Thoracic aorta (tissue), 2 donors: ENCODE measurements at regions not wholly inside any gene's neighbourhood (a gene's known extent, or its start where the extent isn't known, plus 50 kb on each side); places are given as distances from the start of the nearest gene placed in this dataset.

Experiments used
- ATAC-seq: fragments of 150-250 bp; one replicate; pipeline ENCODE4 v1.8.0; 2017; ENCODE audit warnings: low read depth; ENCODE audit not compliant: insufficient number of reproducible peaks, low FRiP score
- DNase-seq: peaks from one replicate; pipeline ENCODE4 v3.0.0-alpha.2; 2020; ENCODE audit warnings: low spot score
- H3K27ac ChIP-seq, 2 donors: fragments of 200-600 bp; sonication (generic); 1 replicate in 1 of 2; 2 replicates in 1 of 2; pipeline ENCODE4 v1.5.1; 2016; ENCODE audit warnings: mild to moderate bottlenecking in 2 of 2, moderate library complexity in 2 of 2
- H3K27me3 ChIP-seq: fragments of 200-600 bp; sonication (generic); replicated peaks from 2 replicates; pipeline ENCODE4 v1.6.0; 2016; ENCODE audit warnings: mild to moderate bottlenecking; ENCODE audit not compliant: insufficient read depth
- H3K36me3 ChIP-seq: fragments of 200-600 bp; sonication (generic); one replicate; pipeline ENCODE4 v1.5.1; 2016
- H3K4me1 ChIP-seq, 2 donors: fragments of 200-600 bp; sonication (generic); 1 replicate in 1 of 2; 2 replicates in 1 of 2; pipeline versions ENCODE4 v1.5.1 to v1.6.0; 2016; ENCODE audit warnings: low read depth in 2 of 2, mild to moderate bottlenecking in 1 of 2; ENCODE audit not compliant: control insufficient read depth in 1 of 2
- H3K4me3 ChIP-seq: fragments of 200-600 bp; sonication (generic); 2 replicates; pipeline ENCODE4 v1.5.1; 2016; ENCODE audit warnings: mild to moderate bottlenecking
- H3K9me3 ChIP-seq: fragments of 200-600 bp; sonication (generic); 2 replicates; pipeline ENCODE4 v1.5.1; 2016
- TF ChIP-seq, protein P1 (sequence below): fragments of 200-600 bp; sonication (generic); IDR thresholded peaks from one replicate; pipeline ENCODE4 v1.5.1; 2019; ENCODE audit warnings: antibody characterized with exemption

DNA sequence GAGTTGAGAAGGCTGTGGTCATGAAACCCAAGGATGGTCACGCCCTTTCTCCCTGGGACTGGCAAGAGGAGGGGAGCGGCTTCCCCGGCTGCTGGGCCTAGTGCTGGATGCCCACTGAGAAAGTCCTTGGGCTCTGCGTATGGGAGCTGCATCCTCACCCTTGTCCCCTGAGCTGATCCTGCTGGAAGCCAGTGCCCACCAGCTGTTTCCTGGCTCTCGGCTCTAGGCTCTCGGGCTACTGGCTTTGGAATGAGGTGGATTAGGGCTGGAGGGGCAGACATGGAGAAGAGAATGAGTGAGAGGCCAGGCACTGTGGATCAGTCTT lies 149.3 kb upstream of the PPP1R26 start:
- no peak for ATAC-seq
- Histone ChIP-seq H3K27me3 (no peaks in the 10 kb centered on the region), H3K4me1 (no peaks in the 10 kb centered on the region), H3K36me3 (no peaks in the 10 kb centered on the region), H3K9me3 (no peaks in the 10 kb centered on the region), H3K4me3 (no peak overlapping the region), H3K27ac (no peak overlapping the region)
- TF ChIP-seq, protein P1, sequence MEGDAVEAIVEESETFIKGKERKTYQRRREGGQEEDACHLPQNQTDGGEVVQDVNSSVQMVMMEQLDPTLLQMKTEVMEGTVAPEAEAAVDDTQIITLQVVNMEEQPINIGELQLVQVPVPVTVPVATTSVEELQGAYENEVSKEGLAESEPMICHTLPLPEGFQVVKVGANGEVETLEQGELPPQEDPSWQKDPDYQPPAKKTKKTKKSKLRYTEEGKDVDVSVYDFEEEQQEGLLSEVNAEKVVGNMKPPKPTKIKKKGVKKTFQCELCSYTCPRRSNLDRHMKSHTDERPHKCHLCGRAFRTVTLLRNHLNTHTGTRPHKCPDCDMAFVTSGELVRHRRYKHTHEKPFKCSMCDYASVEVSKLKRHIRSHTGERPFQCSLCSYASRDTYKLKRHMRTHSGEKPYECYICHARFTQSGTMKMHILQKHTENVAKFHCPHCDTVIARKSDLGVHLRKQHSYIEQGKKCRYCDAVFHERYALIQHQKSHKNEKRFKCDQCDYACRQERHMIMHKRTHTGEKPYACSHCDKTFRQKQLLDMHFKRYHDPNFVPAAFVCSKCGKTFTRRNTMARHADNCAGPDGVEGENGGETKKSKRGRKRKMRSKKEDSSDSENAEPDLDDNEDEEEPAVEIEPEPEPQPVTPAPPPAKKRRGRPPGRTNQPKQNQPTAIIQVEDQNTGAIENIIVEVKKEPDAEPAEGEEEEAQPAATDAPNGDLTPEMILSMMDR = no peak
- DNase-seq = no peak

DNA sequence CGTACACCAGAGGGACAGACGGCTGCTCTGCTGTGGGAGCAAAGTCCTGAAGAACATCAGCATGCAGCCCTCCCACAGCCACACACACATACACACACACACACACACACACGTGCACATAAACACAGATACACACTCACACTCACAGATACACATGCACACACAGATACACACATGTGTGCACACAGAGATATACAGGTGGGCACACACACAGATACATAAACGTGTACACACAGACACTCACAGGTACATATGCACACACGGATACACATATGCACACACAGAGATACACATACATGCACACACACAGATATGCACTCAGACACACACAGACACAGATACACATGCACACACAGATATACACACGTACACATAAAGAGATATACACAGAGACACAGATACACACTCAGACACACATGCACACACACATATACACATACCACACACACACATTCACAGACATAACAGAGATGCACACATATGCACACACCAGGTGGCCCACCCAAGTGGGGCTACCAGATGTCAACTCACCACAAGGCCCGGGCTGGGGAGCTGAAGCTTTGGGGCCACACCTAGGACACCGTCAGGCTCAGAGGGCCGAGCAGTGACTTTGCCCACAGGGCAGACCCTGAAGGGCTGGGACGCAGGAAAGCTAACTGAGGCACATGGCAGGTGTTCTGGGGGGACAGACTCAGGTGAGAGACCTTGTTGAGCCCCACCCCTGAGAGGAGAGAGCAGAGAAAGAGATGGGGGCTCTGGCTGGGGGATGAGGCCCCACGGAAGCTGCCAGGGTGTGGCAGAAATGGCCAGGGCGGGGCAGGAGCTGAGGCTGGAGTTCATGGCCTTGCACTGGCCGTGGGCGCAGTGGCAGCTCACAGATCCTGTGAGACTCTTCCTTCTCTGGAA lies 148.6 kb upstream of the PPP1R26 start:
- TF ChIP-seq, protein P1 = no peak
- Histone ChIP-seq H3K4me1 (no peaks in the 10 kb centered on the region), H3K27ac (no peak overlapping the region), H3K9me3 (no peaks in the 10 kb centered on the region), H3K27me3 (no peaks in the 10 kb centered on the region), H3K4me3 (no peak overlapping the region), H3K36me3 (no peaks in the 10 kb centered on the region)
- ATAC-seq (no peak), DNase-seq (no peak)

DNA sequence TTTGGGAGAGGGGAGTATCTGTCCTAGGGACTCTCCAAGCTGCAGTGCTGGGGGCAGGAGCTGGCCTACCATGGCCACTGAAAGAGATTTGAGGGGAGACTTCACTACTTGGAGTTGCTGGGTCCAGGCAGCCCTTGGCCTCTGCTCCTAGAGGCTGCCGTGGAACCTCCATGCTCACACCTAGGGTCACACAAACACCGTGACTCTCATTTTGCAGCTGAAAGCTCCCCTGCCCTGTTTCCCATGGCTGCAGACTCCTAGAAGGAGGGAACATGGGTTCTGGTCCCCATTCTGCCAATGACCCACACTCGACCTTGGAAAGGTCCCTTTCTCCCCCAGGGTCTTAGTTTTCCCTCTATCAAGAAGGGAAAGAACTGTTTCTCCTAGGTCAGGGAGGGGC lies 147.1 kb upstream of the PPP1R26 start:
- H3K4me3 ChIP-seq = no peak overlapping the region
- no peaks in the 10 kb centered on the region for H3K9me3 ChIP-seq
- ATAC-seq (no peak), DNase-seq (no peak)
- TF ChIP-seq, protein P1 = no peak
- H3K4me1 ChIP-seq = no peaks in the 10 kb centered on the region
- no peaks in the 10 kb centered on the region for H3K27me3 ChIP-seq
- H3K36me3 ChIP-seq = no peaks in the 10 kb centered on the region
- no peak overlapping the region for H3K27ac ChIP-seq

DNA sequence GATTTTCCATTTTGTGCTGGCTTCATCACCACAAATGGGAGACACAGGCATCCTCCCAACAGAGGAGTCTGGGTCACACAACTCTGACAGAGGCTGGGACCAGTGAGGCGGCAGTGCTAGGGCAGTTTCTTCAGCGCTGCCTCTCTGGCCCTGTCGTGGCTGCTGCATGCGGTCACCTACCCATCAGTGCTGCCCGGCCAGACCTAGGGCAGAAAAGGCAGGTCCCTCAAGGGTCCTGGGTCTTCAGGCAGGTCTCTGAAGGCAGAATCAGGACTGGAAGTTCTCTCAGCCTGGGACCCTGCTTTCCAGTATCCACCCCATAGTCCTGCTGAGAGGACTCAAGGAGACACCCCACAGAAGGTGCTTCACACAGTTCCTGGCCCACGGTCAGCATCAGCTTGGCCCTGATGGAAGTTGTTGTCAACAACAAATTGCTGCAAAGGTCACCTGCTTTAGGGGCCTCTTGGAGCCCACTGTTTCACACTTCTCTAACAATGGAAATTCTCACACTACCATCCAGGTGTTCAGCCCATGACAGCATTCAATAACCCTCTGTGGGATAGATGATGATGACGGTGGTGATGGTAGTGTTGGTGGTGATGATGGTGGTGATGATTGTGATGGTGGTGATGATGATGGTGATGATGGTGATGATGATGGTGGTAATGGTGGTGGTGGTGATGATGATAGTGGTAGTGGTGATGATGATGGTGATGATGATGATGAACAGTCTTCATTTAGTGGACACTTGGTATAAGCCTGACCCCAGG lies 146.4 kb upstream of the PPP1R26 start:
- Histone ChIP-seq H3K9me3 (no peaks in the 10 kb centered on the region), H3K4me3 (no peak overlapping the region), H3K4me1 (no peaks in the 10 kb centered on the region), H3K27ac (no peak overlapping the region), H3K36me3 (no peaks in the 10 kb centered on the region), H3K27me3 (no peaks in the 10 kb centered on the region)
- no peak for DNase-seq
- no peak for ATAC-seq
- TF ChIP-seq, protein P1 = no peak

DNA sequence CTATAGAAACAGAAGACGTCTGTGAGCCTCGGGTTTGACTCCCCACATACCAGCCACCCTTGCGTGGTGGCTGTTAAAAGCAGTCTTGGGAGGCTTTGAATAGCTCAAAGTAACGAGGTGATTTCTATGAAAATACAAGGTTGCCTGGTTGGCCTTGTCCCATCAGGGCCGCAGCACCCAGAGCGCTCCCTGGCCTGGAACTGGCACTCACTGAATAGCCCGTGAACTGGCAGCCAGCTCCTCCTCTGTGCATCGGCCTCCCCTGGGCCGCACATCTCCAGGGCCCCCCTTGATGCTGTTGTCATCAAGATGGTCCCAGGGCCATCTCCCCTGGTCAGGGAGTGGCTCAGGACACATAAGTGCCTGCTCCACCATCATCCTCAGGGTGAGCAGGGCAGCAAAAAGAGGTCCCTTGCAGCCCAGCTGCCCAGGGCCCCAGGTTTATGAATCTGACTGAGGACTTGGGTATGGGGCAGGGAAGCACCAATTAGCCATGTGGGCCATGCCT lies 144.6 kb upstream of the PPP1R26 start:
- no peak for DNase-seq
- Histone ChIP-seq H3K27me3 (peaks cover under 1% of the 10 kb centered on the region), H3K27ac (no peak overlapping the region), H3K4me3 (no peak overlapping the region), H3K9me3 (no peaks in the 10 kb centered on the region), H3K4me1 (peaks cover 0 to 4% of the 10 kb centered on the region in 2 donors), H3K36me3 (no peaks in the 10 kb centered on the region)
- TF ChIP-seq, protein P1 = no peak
- no peak for ATAC-seq
